ENCODE measurements at regions not wholly inside any gene's neighbourhood (a gene's known extent, or its start where the extent isn't known, plus 50 kb on each side); places are given as distances from the start of the nearest gene placed in this dataset.

GRCh38 chr2:39981883-39982311 is 202.8 kb upstream of the THUMPD2 start (continued):
- TF ChIP-seq ZNF79 (CRISPR knock-in tag; IDR thresholded peaks at IDR 0.05; ENCODE audit: low read depth) (no peak), KLF16 (IDR thresholded peaks at IDR 0.05) (no peak)

GRCh38 chr2:39975476-39976020 is 196.5 kb upstream of the THUMPD2 start:
- Histone ChIP-seq H3K9ac (ENCODE audit: insufficient read depth in 1 of 2, low read depth in 2 of 2, low read length in 2 of 2) (no peak overlapping the region), H3K79me2 (ENCODE audit: control insufficient read depth, insufficient read depth, low read length) (no peaks in the 10 kb centered on the region), H3K27me3 (ENCODE audit: control insufficient read depth in 2 of 2, insufficient read depth in 2 of 2, low read length in 2 of 2) (no peaks in the 10 kb centered on the region), H3K4me1 (replicated peaks in 1 of 2; ENCODE audit: control insufficient read depth in 2 of 2, insufficient read depth in 2 of 2, low read length in 2 of 2) (no peaks in the 10 kb centered on the region), H3K9me1 (ENCODE audit: control insufficient read depth, insufficient read depth, low read length) (no peaks in the 10 kb centered on the region), H3K4me2 (ENCODE audit: insufficient read depth, low read length) (no peak overlapping the region), H3K27ac (ENCODE audit: extremely low read depth, low read depth, low read length) (no peak overlapping the region), H4K20me1 (replicated peaks; ENCODE audit: control insufficient read depth, insufficient read depth, low read length) (no peaks in the 10 kb centered on the region), H3K36me3 (ENCODE audit: control insufficient read depth, insufficient read depth, low read length) (no peaks in the 10 kb centered on the region), H3K4me3 (no peak overlapping the region), H2AFZ (ENCODE audit: low read depth, low read length) (no peak overlapping the region), H3K9me3 (replicated peaks; ENCODE audit: control insufficient read depth, insufficient read depth, low read depth, low read length) (no peaks in the 10 kb centered on the region)
- ChIA-PET POLR2A (no interaction called here), CTCF (ENCODE audit: low intra/inter-chr PET ratio) (no interaction called here)
- in situ Hi-C loops (cut with MboI) (no loop called here), intact Hi-C loops (cut with micrococcal nuclease) (no loop called here)
- WGBS (ENCODE audit: insufficient coverage, low coverage, missing lambda C conversion rate), result 0% methylated on average over 3 of the region's 3 CpGs
- DNase-seq (ENCODE audit: extremely low read depth in 1 of 4, low spot score in 3 of 4) (no peak), ATAC-seq (no peak), FAIRE-seq (no peak)
- TF ChIP-seq NRF1 (conservative IDR thresholded peaks at IDR 0.05 in 1 of 2, IDR thresholded peaks at IDR 0.05 in 1 of 2), result no peak
- TF ChIP-seq RFX1 (IDR thresholded peaks at IDR 0.05), result no peak
- TF ChIP-seq ZNF316 (IDR thresholded peaks at IDR 0.05), result no peak
- no peak for TF ChIP-seq ETS1 (conservative IDR thresholded peaks at IDR 0.05; ENCODE audit: control insufficient read depth, low read depth, low read length)
- no peak for TF ChIP-seq FIP1L1 (IDR thresholded peaks at IDR 0.05; ENCODE audit: low read depth, low read length, poor library complexity, severe bottlenecking)
- no TSS peak for BruUV-seq (replicated peaks)
